CD4-positive, CD25-positive, alpha-beta regulatory T cell (primary cell): ENCODE measurements at regions not wholly inside any gene's neighbourhood (a gene's known extent, or its start where the extent isn't known, plus 50 kb on each side); places are given as distances from the start of the nearest gene placed in this dataset.

ENCODE experiments used
- ATAC-seq, 2 donors: fragments of 150-1000 bp; cut with Tn5 transposase; one replicate each; pipeline ENCODE4 v1.10.0; 2021; ENCODE audit warnings: low read depth in 2 of 2, moderate number of reproducible peaks in 2 of 2, moderate library complexity in 1 of 2
- DNase-seq, 3 donors: peaks; one replicate each; pipeline versions ENCODE4 v3.0.0 to v3.0.0-alpha.2; 2012 to 2022; ENCODE audit warnings: mixed read lengths in 1 of 3
- H3K27ac ChIP-seq: one replicate; pipeline ENCODE4 v1.7.0; 2013; ENCODE audit warnings: mild to moderate bottlenecking, low read length; ENCODE audit not compliant: insufficient read depth, poor library complexity, severe bottlenecking
- H3K27me3 ChIP-seq: one replicate; pipeline ENCODE4 v1.7.0; 2013; ENCODE audit warnings: low read length; ENCODE audit not compliant: control insufficient read depth, insufficient read depth
- H3K36me3 ChIP-seq: one replicate; pipeline ENCODE4 v1.7.0; 2013; ENCODE audit warnings: mild to moderate bottlenecking, low read length, moderate library complexity; ENCODE audit not compliant: control insufficient read depth, insufficient read depth
- H3K4me1 ChIP-seq: 2 replicates; pipeline ENCODE4 v1.7.0; 2013; ENCODE audit warnings: mild to moderate bottlenecking, low read length; ENCODE audit not compliant: insufficient read depth, control insufficient read depth, poor library complexity, severe bottlenecking
- H3K4me3 ChIP-seq: one replicate; pipeline ENCODE4 v1.7.0; 2013; ENCODE audit warnings: low read depth, mild to moderate bottlenecking, low read length, moderate library complexity
- H3K9me3 ChIP-seq, 2 experiments: 1 replicate in 1 of 2; 2 replicates in 1 of 2; pipeline ENCODE4 v1.7.0; 2013; ENCODE audit warnings: low read length in 2 of 2, mild to moderate bottlenecking in 1 of 2, moderate library complexity in 1 of 2; ENCODE audit not compliant: control insufficient read depth in 2 of 2
- H3K27ac Mint-ChIP-seq, 3 donors: one replicate each; pipeline ENCODE4 v1.8.0; 2020 to 2022; ENCODE audit warnings: mild to moderate bottlenecking in 3 of 3, mixed read lengths in 3 of 3, moderate library complexity in 2 of 3
- H3K27me3 Mint-ChIP-seq: one replicate; pipeline ENCODE4 v1.8.0; 2022; ENCODE audit warnings: mild to moderate bottlenecking, mixed read lengths
- H3K36me3 Mint-ChIP-seq: one replicate; pipeline ENCODE4 v1.8.0; 2020; ENCODE audit warnings: mixed read lengths
- H3K4me1 Mint-ChIP-seq, 4 donors: one replicate each; pipeline ENCODE4 v1.8.0; 2020 to 2022; ENCODE audit warnings: mixed read lengths in 4 of 4, mild to moderate bottlenecking in 1 of 4
- H3K4me3 Mint-ChIP-seq, 4 donors: one replicate each; pipeline ENCODE4 v1.8.0; 2020 to 2022; ENCODE audit warnings: mild to moderate bottlenecking in 4 of 4, mixed read lengths in 4 of 4, moderate library complexity in 3 of 4
- H3K9me3 Mint-ChIP-seq, 7 donors: one replicate each; pipeline ENCODE4 v1.8.0; 2020 to 2022; ENCODE audit warnings: mixed read lengths in 7 of 7, mild to moderate bottlenecking in 3 of 7, moderate library complexity in 2 of 7

DNA sequence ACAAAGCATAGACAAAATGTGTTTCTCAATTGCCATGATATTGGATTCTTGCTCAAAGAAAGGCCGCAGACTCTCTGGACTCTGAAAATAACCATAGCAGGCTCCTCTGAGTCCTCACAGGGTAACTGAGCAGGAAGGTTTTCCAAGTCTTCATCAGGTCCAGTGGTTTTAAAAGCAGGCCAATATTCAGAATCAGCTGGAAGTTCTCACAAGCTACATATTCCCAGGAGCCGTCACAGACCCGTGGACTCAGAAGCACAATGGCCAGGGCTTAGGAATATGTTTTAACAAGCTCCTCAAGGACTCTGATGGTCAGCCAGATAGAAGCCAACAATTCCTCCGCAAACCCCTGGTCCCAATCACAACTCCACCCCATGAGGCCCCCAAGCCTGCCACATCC lies 256.1 kb upstream of the ADAMTS9 start:
- no peak overlapping the region for H3K4me3 ChIP-seq
- no peaks in the 10 kb centered on the region for H3K27me3 ChIP-seq
- Mint-ChIP-seq H3K4me1 (no peaks in the 10 kb centered on the region), H3K27ac (no peak overlapping the region), H3K9me3 (peaks cover 1 to 11% (median 6%) of the 10 kb centered on the region in 7 donors), H3K36me3 (no peaks in the 10 kb centered on the region), H3K27me3 (no peaks in the 10 kb centered on the region), H3K4me3 (no peak overlapping the region)
- H3K36me3 ChIP-seq, result no peaks in the 10 kb centered on the region
- H3K9me3 ChIP-seq, result peaks cover 0 to 1% of the 10 kb centered on the region in 2 experiments
- DNase-seq, result no peak
- H3K27ac ChIP-seq, result no peak overlapping the region
- no peaks in the 10 kb centered on the region for H3K4me1 ChIP-seq
- no peak for ATAC-seq

DNA sequence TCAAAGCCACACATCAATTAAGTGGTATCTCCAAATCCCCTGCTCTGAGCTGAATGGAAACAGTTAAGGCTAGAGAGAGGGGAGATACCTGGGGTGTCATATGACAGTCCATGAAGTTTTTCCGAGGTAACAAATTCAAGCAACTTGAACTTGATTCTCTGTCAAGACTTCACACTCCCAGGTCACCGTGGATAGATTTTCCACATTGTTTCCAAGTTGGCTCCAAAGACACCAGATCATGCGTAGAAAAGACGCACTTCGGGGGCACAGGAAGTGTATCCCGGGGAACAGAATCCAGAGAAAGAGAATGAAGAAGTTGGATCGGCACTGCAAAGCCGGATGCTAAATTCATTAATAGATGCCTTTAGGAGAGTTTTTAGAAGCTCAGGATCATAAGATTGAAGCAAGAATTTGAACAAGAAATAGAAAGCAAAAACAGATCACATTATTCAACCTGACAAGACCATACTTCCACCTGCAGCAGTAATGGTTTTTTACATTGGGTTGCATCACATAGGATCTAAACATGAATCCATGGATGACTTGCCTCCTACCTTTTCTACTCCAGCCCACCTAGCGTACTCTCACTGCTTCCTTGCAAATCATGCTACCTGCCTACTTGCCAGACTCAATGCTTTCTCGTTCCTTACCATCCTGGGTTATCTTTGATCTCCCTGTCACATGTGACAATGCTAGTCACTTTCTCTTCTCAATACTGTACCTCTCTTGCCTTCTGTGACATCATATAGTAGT lies 253.0 kb upstream of the ADAMTS9 start:
- no peaks in the 10 kb centered on the region for H3K4me1 ChIP-seq
- Mint-ChIP-seq H3K27ac (no peak overlapping the region), H3K4me1 (no peaks in the 10 kb centered on the region), H3K36me3 (no peaks in the 10 kb centered on the region), H3K4me3 (no peak overlapping the region), H3K27me3 (no peaks in the 10 kb centered on the region), H3K9me3 (peaks cover 1 to 13% (median 8%) of the 10 kb centered on the region in 7 donors)
- H3K27ac ChIP-seq, result no peak overlapping the region
- no peak overlapping the region for H3K4me3 ChIP-seq
- peaks cover 0 to 1% of the 10 kb centered on the region in 2 experiments for H3K9me3 ChIP-seq
- DNase-seq, result no peak
- no peaks in the 10 kb centered on the region for H3K36me3 ChIP-seq
- no peak for ATAC-seq
- no peaks in the 10 kb centered on the region for H3K27me3 ChIP-seq

DNA sequence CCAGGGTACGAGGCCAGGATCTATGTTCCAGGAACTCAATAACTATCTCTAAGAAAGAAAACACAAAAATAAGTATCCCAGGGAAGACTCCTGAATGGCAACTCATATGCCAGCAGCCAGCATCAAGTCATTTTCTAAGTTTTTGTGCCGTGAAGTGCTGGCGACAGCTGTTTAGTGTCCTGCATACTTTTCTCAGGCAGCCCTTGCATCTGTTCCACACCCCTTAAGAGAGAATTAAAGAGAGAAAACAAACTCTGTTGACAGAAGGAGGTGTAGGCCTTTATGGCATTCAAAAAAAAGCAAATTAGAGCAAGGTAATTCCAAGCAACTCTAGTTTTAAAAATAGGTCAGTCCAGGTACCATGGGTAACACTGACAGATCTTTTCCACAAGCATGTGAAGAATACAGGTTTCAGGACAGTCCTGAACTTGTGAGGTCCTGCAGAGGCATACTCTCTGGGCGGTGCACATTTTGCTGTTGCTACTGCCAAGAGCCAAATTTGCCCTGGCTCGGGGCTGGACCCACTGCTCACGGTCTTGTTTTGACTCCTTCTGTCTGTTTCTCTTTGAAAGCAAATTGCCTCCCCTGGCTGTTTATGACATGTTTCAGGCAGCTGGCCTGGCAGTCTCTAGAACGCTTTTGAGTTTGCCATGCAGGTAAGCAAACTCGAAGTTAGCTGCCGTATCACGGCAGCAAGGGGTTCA lies 252.1 kb upstream of the ADAMTS9 start:
- DNase-seq (no peak), ATAC-seq (no peak)
- H3K4me3 Mint-ChIP-seq, result no peak overlapping the region
- no peaks in the 10 kb centered on the region for H3K36me3 Mint-ChIP-seq
- no peaks in the 10 kb centered on the region for H3K27me3 Mint-ChIP-seq
- H3K27me3 ChIP-seq, result no peaks in the 10 kb centered on the region
- H3K4me3 ChIP-seq, result no peak overlapping the region
- no peaks in the 10 kb centered on the region for H3K4me1 Mint-ChIP-seq
- no peaks in the 10 kb centered on the region for H3K4me1 ChIP-seq
- no peak overlapping the region for H3K27ac ChIP-seq
- H3K9me3 Mint-ChIP-seq, result peaks cover 1 to 13% (median 8%) of the 10 kb centered on the region in 7 donors
- H3K9me3 ChIP-seq, result peaks cover 0 to 1% of the 10 kb centered on the region in 2 experiments
- no peak overlapping the region for H3K27ac Mint-ChIP-seq
- H3K36me3 ChIP-seq, result no peaks in the 10 kb centered on the region

DNA sequence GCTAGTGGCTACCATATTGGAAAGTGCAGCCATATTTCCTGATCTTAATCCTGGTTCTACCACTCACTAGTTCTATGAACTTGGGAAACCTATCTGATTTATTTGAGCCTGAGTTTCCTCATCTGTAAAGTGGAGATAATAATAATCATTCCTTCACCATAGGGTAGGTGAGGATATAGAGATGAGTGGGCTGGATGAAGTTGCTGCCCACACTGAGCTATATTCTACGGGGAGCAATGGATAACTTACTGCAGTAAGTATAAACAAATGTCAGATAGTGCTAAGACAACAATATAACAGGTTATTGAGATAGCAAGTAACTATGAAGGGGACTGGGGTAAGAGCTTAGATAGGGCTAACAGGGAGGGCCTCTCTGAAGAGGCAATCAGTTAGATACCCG lies 251.5 kb upstream of the ADAMTS9 start:
- no peaks in the 10 kb centered on the region for H3K36me3 ChIP-seq
- Mint-ChIP-seq H3K4me3 (no peak overlapping the region), H3K36me3 (no peaks in the 10 kb centered on the region), H3K9me3 (peaks cover 4 to 14% (median 11%) of the 10 kb centered on the region in 7 donors), H3K4me1 (no peaks in the 10 kb centered on the region), H3K27ac (no peak overlapping the region), H3K27me3 (no peaks in the 10 kb centered on the region)
- H3K9me3 ChIP-seq, result peaks cover 0 to 1% of the 10 kb centered on the region in 2 experiments
- no peaks in the 10 kb centered on the region for H3K27me3 ChIP-seq
- ATAC-seq (no peak), DNase-seq (no peak)
- H3K27ac ChIP-seq, result no peak overlapping the region
- H3K4me1 ChIP-seq, result no peaks in the 10 kb centered on the region
- H3K4me3 ChIP-seq, result no peak overlapping the region

DNA sequence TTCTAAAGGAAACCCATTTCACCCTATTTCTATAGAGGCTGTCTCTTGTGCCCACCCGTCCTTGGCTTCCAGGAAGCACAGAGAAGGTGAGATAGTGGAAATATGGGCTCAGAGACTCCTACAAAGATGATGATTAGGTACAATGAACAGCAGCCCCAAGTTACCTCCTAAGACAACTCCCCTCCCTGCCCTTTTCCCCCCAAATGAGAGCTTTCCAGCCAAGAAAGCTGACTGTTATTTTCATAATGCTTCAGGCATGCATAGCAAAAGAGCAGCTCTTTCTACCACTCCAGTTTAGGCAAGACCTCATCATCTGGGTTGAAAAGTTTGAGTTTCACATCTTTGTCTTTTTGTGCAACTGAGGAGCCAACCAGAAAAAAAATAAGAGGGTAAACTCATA lies 248.8 kb upstream of the ADAMTS9 start:
- H3K4me1 ChIP-seq, result no peaks in the 10 kb centered on the region
- Mint-ChIP-seq H3K9me3 (peaks cover 3 to 24% (median 14%) of the 10 kb centered on the region in 7 donors), H3K27me3 (no peaks in the 10 kb centered on the region), H3K27ac (no peak overlapping the region), H3K4me3 (no peak overlapping the region), H3K36me3 (no peaks in the 10 kb centered on the region), H3K4me1 (no peaks in the 10 kb centered on the region)
- DNase-seq (no peak), ATAC-seq (no peak)
- H3K4me3 ChIP-seq, result no peak overlapping the region
- H3K36me3 ChIP-seq, result no peaks in the 10 kb centered on the region
- H3K27ac ChIP-seq, result no peak overlapping the region
- peaks cover 1 to 4% of the 10 kb centered on the region in 2 experiments for H3K9me3 ChIP-seq
- H3K27me3 ChIP-seq, result no peaks in the 10 kb centered on the region

DNA sequence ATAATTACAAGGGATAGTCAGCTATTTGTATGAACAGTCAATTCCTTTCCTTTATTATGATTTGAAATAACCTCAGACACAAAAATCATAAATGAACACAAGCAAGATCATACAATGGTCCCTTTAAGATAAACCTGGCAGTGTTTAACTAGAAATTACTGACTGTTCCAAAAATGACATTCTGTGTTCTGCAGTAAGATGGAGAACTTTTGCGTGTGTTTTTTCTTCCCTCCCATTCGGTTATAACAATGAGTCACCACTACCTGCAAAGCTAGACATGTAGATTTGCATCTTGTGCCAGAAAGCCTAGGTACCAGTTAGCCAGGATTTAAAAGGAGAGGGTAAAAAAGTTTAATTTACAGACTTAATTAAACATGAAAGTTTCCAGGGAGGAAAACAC lies 248.2 kb upstream of the ADAMTS9 start:
- no peak overlapping the region for H3K4me3 ChIP-seq
- ATAC-seq (no peak), DNase-seq (no peak)
- H3K36me3 ChIP-seq, result no peaks in the 10 kb centered on the region
- H3K27me3 ChIP-seq, result no peaks in the 10 kb centered on the region
- H3K27ac ChIP-seq, result no peak overlapping the region
- peaks cover 1 to 26% (median 12%) of the 10 kb centered on the region in 7 donors for H3K9me3 Mint-ChIP-seq
- peaks cover 0 to 4% of the 10 kb centered on the region in 2 experiments for H3K9me3 ChIP-seq
- H3K27me3 Mint-ChIP-seq, result no peaks in the 10 kb centered on the region
- no peak overlapping the region for H3K27ac Mint-ChIP-seq
- no peaks in the 10 kb centered on the region for H3K4me1 Mint-ChIP-seq
- H3K36me3 Mint-ChIP-seq, result no peaks in the 10 kb centered on the region
- H3K4me1 ChIP-seq, result no peaks in the 10 kb centered on the region
- H3K4me3 Mint-ChIP-seq, result no peak overlapping the region

DNA sequence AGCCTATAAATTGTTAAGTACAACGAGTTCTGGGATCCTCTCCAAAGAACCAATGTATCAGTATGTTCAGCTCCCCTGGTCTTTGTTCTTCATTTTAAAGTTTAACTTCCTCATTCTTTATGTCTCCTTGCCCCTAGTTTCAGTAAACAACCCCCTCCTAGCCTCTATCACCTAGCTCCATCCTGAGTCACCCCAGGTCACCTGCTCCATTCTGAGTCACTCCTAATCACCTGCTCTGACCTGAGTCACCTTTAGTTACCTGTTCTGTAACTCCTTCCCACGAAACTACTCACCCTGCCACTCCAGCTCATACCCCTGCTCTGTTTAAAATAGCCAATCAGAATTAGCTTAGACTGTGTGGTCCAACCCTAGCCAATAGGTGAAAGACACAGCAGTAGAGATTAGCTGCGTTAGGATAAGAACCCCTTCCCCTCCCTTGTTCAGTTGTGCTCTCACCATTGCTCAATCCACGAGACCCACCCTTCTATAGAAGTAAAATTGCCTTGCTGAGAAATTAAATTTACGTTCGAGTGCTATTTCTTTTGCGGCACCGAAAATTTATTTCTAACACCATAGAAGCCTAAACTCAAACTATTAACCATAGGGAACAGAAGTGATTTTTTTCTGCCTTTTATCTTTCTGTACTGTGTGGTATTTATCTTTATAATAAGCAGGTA lies 245.0 kb upstream of the ADAMTS9 start:
- no peak for DNase-seq
- Mint-ChIP-seq H3K27ac (no peak overlapping the region), H3K36me3 (no peaks in the 10 kb centered on the region), H3K27me3 (no peaks in the 10 kb centered on the region), H3K9me3 (peaks cover 0 to 29% (median 11%) of the 10 kb centered on the region in 7 donors), H3K4me1 (no peaks in the 10 kb centered on the region), H3K4me3 (no peak overlapping the region)
- H3K4me1 ChIP-seq, result no peaks in the 10 kb centered on the region
- H3K36me3 ChIP-seq, result no peaks in the 10 kb centered on the region
- ATAC-seq, result no peak
- no peak overlapping the region for H3K27ac ChIP-seq
- no peak overlapping the region for H3K4me3 ChIP-seq
- no peaks in the 10 kb centered on the region for H3K27me3 ChIP-seq
- peaks cover 0 to 4% of the 10 kb centered on the region in 2 experiments for H3K9me3 ChIP-seq
